ENCODE measurements at regions not wholly inside any gene's neighbourhood (a gene's known extent, or its start where the extent isn't known, plus 50 kb on each side); places are given as distances from the start of the nearest gene placed in this dataset.

DNA sequence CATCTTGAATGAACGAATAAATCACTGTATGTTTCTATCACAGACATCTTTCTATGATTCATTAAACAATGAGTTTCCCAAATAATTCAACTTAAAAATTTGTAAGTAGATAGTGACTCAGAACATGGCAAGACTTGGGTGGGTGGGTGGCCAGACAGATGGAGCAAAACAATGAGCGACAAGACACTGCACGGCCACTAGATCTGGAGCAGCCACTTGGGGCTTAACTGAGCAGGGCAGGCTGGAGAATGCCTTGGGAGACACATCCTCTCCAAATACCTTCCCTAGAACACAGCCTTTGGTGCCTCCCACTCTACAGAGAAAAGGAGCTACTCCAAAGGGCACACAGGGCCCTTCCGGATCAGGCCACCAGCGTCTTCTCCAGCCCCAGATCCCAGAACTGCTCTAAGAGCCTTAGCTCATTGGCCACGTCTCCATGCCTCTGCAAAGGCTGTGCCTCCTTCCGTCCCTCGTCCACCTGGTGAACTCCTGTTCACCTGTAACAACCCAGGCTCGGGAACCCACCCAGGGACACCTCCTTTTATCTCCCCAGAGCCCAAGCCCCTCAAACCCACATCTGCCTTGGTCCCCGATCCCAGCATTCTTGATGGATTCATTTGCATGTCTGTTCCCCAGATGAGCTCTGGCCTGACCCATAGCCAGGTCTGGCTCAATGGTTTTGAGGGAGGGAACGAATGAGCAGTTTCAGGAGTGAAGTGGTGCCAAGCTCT lies 134.9 kb upstream of the IQSEC1 start:
- CTCF ChIA-PET: no interaction called here
- DNase-seq: no peak

DNA sequence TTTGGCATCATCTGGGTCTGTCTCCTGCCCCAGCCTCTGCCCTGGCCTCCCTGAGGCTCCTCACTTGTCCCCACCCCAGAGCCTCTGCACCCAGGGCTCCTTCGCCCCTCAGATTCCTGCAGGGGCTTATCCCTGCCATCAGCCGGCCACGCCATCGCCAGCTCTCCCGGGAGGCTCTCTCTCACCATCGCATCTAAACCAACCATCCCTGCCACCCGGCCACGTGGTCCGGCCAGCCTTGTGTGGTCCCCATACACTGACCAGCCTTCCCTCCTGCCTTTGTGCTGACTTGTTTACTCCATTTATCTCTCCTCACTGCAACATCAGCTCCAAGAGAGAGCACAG lies 134.3 kb upstream of the IQSEC1 start:
- Mint-ChIP-seq H3K4me1 (no peaks in the 10 kb centered on the region), H3K27me3 (peaks cover 47% of the 10 kb centered on the region), H3K4me3 (no peak overlapping the region), H3K9me3 (no peaks in the 10 kb centered on the region), H3K36me3 (ENCODE audit: low read depth) (no peaks in the 10 kb centered on the region), H3K27ac (no peak overlapping the region)
- CTCF ChIA-PET: no interaction called here
- POLR2A ChIA-PET: no interaction called here
- DNase-seq: no peak

More for the DNA sequence above, 134.9 kb upstream of the IQSEC1 start:
- Mint-ChIP-seq H3K36me3 (ENCODE audit: low read depth) (no peaks in the 10 kb centered on the region), H3K4me3 (no peak overlapping the region), H3K4me1 (no peaks in the 10 kb centered on the region), H3K27me3 (peaks cover 42% of the 10 kb centered on the region), H3K27ac (no peak overlapping the region), H3K9me3 (no peaks in the 10 kb centered on the region)
- POLR2A ChIA-PET: no interaction called here

DNA sequence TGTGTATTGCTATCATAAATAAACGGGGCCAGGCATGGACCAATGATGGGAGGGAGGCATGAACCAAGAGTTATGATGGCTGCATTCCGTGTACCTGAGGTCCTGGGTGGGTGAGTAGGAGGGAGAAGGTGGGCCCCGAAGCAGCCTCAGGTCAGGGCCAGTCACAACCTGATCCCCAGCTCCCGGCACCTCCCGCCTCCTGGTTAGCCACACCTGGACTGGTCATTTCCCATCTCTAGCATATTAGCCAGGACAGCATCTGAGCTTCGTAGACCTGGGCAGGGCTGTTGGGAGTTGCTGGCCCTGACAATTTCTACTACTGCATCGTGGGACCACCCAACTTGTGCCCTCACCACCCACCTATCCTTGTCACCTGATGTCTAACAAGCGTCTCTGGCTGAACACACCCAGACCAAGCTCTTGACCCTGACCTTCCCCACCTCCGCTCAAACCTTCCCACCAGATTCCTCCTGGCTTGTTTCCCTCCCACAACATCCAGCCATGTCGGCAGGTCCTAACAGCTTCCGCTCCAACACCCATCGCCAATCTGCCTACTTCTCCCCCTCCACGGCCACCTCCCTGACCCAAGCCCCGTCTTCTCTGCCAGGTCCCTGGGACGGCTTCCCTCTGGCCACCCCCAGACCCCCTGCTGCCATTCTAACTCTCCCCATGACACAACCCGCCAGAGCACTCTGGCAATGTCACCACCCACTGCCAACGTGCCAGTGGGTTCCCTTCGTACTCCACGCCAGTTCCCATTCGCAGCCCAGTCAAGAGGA lies 133.8 kb upstream of the IQSEC1 start:
- Mint-ChIP-seq H3K27me3 (peaks cover 51% of the 10 kb centered on the region), H3K9me3 (no peaks in the 10 kb centered on the region), H3K27ac (no peak overlapping the region), H3K36me3 (ENCODE audit: low read depth) (no peaks in the 10 kb centered on the region), H3K4me1 (no peaks in the 10 kb centered on the region), H3K4me3 (no peak overlapping the region)
- ChIA-PET CTCF (no interaction called here), POLR2A (no interaction called here)
- no peak for DNase-seq

DNA sequence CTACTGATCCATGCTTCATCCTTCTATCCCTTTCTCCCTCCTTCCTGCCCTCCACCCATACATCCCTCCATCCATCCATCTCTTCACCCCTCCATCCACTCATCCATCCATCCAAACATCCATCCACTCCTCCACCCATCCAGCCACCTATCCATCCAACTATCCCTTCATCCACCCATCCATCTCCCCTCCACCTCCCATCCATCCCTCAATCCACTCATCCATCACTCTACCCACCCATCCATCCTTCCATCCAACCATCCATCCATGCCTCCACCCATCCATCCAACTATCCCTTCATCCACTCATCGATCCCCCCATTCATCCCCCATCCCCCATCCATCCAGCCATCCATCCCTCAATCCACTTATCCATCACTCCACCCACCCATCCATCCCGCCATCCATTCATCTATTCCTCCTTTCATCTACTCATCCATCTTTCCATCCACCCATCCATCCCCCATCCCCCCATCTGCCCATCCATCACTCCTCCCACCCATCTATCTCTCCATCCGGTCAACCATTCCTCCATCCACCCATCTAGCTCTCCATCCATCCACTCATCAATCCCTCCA lies 132.4 kb upstream of the IQSEC1 start:
- Mint-ChIP-seq H3K27ac (no peak overlapping the region), H3K4me1 (no peaks in the 10 kb centered on the region), H3K4me3 (no peak overlapping the region), H3K27me3 (peaks cover 62% of the 10 kb centered on the region), H3K36me3 (ENCODE audit: low read depth) (no peaks in the 10 kb centered on the region), H3K9me3 (no peaks in the 10 kb centered on the region)
- POLR2A ChIA-PET: no interaction called here
- DNase-seq: no peak
- CTCF ChIA-PET: no interaction called here

DNA sequence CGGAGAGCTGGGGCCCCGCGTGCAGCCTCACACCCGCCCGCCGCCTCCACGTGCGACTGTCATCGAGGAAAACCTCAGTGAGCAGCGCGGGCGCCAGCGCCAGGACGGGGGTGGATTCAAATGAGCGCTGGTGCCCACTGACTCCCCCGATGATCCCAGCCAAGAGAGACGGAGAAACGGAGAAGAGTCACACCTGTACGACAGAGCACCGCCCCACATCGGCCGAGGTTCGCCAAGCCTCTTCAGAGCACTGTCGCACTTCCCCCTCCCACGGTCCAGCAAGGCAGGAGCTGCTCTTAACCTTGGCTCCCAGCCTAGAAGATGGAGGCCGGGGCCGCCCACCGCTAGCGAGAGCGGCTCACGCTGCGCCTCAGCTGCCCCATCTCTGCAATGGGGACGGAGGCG lies 130.9 kb upstream of the IQSEC1 start:
- CTCF ChIA-PET: no interaction called here
- no peaks in the 10 kb centered on the region for H3K9me3 Mint-ChIP-seq

DNA sequence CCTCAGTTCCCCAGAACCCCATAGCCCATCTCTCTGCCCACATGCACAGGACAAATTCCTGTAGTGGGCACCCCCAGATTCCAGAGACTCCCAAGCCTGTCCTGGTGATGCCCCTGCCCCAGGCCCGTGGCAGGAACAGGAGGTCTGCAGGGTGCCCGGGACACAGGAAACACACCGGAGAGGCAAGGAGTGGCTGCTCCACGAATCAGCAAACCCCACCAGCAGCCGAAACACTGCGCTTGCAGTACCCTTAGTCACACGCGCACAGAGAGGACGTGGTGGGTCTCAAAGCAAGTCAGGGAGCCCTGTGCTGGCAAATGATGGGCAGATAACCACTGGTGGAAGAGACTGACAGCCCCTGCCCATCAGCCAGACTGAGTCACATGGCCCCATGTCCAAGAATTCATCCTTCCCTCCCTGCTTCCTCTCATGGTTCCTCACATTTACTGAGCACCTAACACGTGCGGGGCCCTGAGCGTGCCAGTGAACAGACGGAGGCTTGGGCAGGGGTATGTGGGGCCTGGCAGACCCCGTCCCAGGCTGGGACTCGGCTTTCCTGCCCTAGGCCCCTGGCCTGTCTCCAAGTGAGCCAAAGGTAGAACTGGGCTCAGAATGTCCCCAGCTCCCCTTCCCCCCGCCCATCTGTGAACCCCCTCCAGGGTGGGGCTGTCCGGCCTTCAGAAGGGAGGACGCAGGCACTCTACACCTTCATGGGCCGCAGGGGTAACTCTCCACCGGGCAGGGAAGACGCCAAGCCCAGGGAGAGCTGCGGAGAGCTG lies 130.4 kb upstream of the IQSEC1 start:
- Mint-ChIP-seq H3K4me1 (no peaks in the 10 kb centered on the region), H3K36me3 (ENCODE audit: low read depth) (no peaks in the 10 kb centered on the region), H3K27ac (no peak overlapping the region), H3K4me3 (no peak overlapping the region), H3K9me3 (no peaks in the 10 kb centered on the region), H3K27me3 (peaks cover 73% of the 10 kb centered on the region)
- CTCF ChIA-PET: no interaction called here
- POLR2A ChIA-PET: no interaction called here
- no peak for DNase-seq

More for the DNA sequence above, 130.9 kb upstream of the IQSEC1 start:
- no peak for DNase-seq
- no peak overlapping the region for H3K4me3 Mint-ChIP-seq
- H3K27ac Mint-ChIP-seq: no peak overlapping the region
- no peaks in the 10 kb centered on the region for H3K4me1 Mint-ChIP-seq
- POLR2A ChIA-PET: no interaction called here
- peaks cover 73% of the 10 kb centered on the region for H3K27me3 Mint-ChIP-seq
- H3K36me3 Mint-ChIP-seq (ENCODE audit: low read depth): no peaks in the 10 kb centered on the region

DNA sequence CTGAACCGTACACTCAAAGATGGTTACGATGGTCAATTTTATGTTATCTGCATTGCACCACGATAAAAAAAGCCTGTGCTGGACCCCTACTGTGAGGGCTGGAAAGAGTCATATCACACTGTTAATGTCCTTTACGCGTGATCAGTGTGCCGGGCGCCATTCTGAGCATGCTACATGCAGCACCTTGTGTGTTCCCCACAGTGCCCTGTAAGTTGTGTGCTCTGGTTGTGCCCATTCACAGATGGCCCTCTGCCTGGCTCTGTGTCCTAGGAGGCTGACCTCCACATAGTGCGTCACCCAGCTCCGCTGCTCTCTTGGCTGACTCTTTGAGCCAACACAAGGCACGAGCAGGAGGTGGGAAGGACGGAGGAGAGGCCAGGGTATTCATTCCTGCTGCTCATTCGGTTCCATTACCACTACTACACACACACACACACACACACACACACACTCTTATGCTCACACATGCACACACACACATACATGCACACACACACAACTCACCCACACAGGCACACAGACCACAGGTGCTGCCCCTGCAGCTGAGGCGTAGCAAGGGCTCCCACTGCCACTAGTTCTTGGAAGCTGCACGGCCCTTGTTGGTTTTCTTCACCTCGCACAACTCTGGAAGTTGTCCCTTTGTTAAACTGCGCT lies 129.6 kb upstream of the IQSEC1 start:
- Mint-ChIP-seq H3K9me3 (no peaks in the 10 kb centered on the region), H3K27me3 (peaks cover 71% of the 10 kb centered on the region), H3K4me3 (no peak overlapping the region), H3K36me3 (ENCODE audit: low read depth) (no peaks in the 10 kb centered on the region), H3K4me1 (no peaks in the 10 kb centered on the region), H3K27ac (no peak overlapping the region)
- POLR2A ChIA-PET: no interaction called here
- CTCF ChIA-PET: no interaction called here
- DNase-seq: no peak

DNA sequence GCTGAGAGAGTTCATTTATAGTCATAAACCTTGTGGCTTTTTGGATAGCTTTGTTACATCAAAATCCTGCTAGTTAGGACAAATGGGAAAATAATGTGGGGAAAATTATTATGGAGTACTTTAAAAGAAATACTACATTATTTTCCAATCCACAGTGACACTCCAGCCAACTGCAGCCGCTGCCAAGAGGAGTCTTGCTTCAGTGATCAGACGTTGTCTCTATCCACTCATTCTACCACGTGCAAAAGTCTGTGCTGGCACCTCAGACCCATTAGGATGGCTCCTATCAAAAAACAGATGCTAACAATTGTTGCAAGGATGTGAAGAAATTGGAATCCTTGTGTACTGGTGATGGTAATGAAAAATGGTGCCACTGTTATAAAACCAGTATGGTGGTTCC lies 128.6 kb upstream of the IQSEC1 start:
- no peaks in the 10 kb centered on the region for H3K4me1 Mint-ChIP-seq

DNA sequence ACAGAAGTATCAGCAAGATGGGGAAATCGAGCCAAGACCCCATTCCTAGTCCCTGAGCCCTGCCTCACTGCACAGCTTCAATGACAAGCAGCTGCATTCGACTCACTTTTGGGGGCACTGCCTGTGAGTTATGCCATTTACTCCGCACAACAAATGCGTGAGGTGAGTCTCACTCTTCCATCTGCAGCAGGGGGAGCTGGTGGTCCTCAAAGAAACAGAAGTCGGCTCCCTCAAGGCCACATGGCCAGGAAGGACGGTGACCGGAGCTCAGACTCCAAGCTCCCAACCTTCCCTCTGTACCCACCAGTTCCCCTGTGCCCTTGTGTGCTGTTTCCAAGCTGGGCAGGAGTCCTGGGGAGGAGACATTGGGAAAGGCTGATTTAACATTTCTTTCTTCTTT lies 127.7 kb upstream of the IQSEC1 start:
- peaks cover 57% of the 10 kb centered on the region for H3K27me3 Mint-ChIP-seq
- no peak overlapping the region for H3K27ac Mint-ChIP-seq
- H3K36me3 Mint-ChIP-seq (ENCODE audit: low read depth): no peaks in the 10 kb centered on the region
- POLR2A ChIA-PET: interaction anchor here (0.9 kb wide), 1 partner anchor 11 kb away, joined by 4 read pairs; no protein-coding TSS in a partner anchor
- no peaks in the 10 kb centered on the region for H3K9me3 Mint-ChIP-seq
- no peak for DNase-seq
- CTCF ChIA-PET: interaction anchor here (1.0 to 1.6 kb wide), 2 partner anchors 11 to 109 kb away, joined by 3 to 7 read pairs; no protein-coding TSS in a partner anchor
- H3K4me3 Mint-ChIP-seq: no peak overlapping the region
- H3K4me1 Mint-ChIP-seq: peaks cover 7% of the 10 kb centered on the region

More for the DNA sequence above, 128.6 kb upstream of the IQSEC1 start:
- no peak overlapping the region for H3K27ac Mint-ChIP-seq
- H3K4me3 Mint-ChIP-seq: no peak overlapping the region
- H3K9me3 Mint-ChIP-seq: no peaks in the 10 kb centered on the region
- H3K27me3 Mint-ChIP-seq: peaks cover 64% of the 10 kb centered on the region
- CTCF ChIA-PET: interaction anchor here (1.0 to 1.6 kb wide), 2 partner anchors 12 to 110 kb away, joined by 3 to 7 read pairs; no protein-coding TSS in a partner anchor
- DNase-seq: no peak
- no peaks in the 10 kb centered on the region for H3K36me3 Mint-ChIP-seq (ENCODE audit: low read depth)
- POLR2A ChIA-PET: no interaction called here

DNA sequence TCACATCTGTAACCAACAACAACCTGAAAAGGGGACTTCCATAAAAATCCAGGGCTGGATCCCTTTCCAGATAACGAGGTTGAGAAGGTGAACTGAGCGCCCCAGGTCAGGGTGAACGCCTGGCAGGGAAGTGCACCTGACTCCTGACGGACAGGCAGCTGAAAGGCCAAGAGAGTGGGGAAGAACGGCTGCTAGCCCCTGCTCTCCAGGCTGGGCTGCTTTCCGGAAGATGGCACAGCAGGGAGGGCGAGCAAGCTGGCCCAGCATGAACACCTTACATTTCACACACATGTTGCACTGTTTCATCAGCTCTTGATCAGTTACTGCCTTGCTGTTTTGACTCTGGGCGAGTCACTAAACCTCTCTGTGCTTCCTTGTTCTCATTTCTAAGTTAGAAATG lies 127.2 kb upstream of the IQSEC1 start:
- Mint-ChIP-seq H3K27me3 (peaks cover 53% of the 10 kb centered on the region), H3K4me1 (peaks cover 12% of the 10 kb centered on the region), H3K9me3 (no peaks in the 10 kb centered on the region), H3K27ac (no peak overlapping the region), H3K4me3 (no peak overlapping the region), H3K36me3 (ENCODE audit: low read depth) (no peaks in the 10 kb centered on the region)
- DNase-seq: no peak
- POLR2A ChIA-PET: interaction anchor here (0.9 kb wide), 1 partner anchor 11 kb away, joined by 4 read pairs; no protein-coding TSS in a partner anchor
- CTCF ChIA-PET: interaction anchor here (1.6 kb wide), 1 partner anchor 108 kb away, joined by 7 read pairs; no protein-coding TSS in a partner anchor

DNA sequence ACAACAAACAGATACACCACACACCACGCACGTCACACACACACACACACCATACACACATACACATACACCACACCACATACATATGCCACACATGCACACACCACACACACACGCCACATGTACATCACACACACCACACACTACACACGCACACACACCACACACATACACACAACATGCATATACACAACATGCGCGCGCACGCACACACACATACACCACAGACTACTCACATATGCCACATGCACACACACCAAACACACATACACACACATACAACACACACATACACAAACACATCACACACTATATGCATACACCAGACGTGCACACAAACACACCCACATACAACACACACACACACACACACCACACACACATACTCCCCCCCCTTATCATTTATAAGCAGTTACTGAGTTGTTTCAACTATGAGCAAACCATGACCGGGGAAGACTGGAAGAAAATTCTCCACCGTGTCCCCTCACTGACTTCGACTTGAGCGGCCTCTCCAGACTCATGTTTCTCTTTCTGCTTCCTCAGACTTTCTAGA lies 126.7 kb upstream of the IQSEC1 start:
- ChIA-PET CTCF (interaction anchor here (1.6 kb wide), 1 partner anchor 108 kb away, joined by 7 read pairs; no protein-coding TSS in a partner anchor), POLR2A (interaction anchor here (0.9 kb wide), 1 partner anchor 10 kb away, joined by 4 read pairs; no protein-coding TSS in a partner anchor)
- Mint-ChIP-seq H3K27ac (no peak overlapping the region), H3K9me3 (no peaks in the 10 kb centered on the region), H3K27me3 (peaks cover 48% of the 10 kb centered on the region), H3K36me3 (ENCODE audit: low read depth) (no peaks in the 10 kb centered on the region), H3K4me1 (peaks cover 17% of the 10 kb centered on the region), H3K4me3 (no peak overlapping the region)
- DNase-seq: no peak

DNA sequence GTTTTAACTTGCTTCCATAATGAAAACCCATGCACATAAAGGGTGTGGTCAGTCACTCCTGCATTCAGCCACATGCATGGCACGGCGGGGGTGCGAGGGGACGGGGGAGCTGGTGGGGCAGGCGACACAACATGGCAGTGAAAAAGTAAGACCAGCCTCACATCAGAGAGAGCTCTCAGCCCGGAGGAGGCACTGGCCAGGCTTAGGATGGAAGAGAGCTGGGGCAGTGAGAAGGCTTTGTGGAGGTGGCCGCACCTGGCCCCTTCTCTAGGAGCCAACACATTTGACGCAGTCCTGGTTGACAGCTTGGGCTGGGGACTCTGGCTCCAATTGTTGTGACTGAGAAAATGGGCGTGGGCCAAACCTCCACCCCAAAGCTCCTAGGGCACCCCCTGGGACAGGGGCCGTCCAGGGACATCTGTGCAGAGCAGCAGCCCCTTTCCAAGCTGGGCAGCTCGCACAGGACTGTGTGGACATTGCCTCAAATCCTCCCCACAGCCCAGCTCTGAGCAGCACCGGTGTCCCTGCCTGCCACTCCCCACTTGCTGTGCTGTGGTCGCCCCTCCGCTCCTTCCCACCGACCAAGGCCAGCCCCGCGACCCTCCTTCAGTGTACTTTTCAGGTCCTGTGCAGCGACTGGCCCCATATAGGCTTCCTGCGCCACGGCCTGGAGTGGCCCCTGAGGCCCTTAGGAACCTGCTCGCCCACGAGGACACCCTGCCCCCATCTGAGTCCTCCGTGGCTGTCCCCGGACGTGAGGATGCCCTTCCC lies 126.0 kb upstream of the IQSEC1 start:
- H3K9me3 Mint-ChIP-seq: no peaks in the 10 kb centered on the region
- ChIA-PET CTCF (no interaction called here), POLR2A (no interaction called here)
- H3K4me1 Mint-ChIP-seq: peaks cover 24% of the 10 kb centered on the region
- no peak overlapping the region for H3K4me3 Mint-ChIP-seq
- H3K27me3 Mint-ChIP-seq: peaks cover 40% of the 10 kb centered on the region
- H3K36me3 Mint-ChIP-seq (ENCODE audit: low read depth): no peaks in the 10 kb centered on the region
- H3K27ac Mint-ChIP-seq: no peak overlapping the region
- DNase-seq: no peak

All from activated CD4-positive, alpha-beta memory T cell treated with anti-CD3 and anti-CD28 coated beads, Interleukin-2, amount 10 ng/mL, durations not matched to agents 7 days and 5 days (primary cell).